SK-N-MC (cell line): ENCODE measurements at regions not wholly inside any gene's neighbourhood (a gene's known extent, or its start where the extent isn't known, plus 50 kb on each side); places are given as distances from the start of the nearest gene placed in this dataset.

Source experiments
- DNase-seq: peaks from one replicate; pipeline ENCODE4 v3.0.0-alpha.2; 2011; ENCODE audit warnings: low read depth, low spot score
- H3K27ac ChIP-seq: fragments of 200-600 bp; sonication (generic); 2 replicates; pipeline ENCODE4 v1.5.1; 2016; ENCODE audit warnings: mixed run types
- H3K36me3 ChIP-seq: fragments of 200-600 bp; sonication (generic); 2 replicates; pipeline ENCODE4 v1.6.1; 2017; ENCODE audit warnings: antibody characterized with exemption, low read length, mixed read lengths; ENCODE audit not compliant: insufficient read depth
- H3K4me3 ChIP-seq: fragments of 200-600 bp; sonication (generic); 2 replicates; pipeline ENCODE4 v1.5.1; 2016
- H3K9ac ChIP-seq: fragments of 200-600 bp; sonication (generic); 2 replicates; pipeline ENCODE4 v1.8.0; 2017; ENCODE audit warnings: mixed run types, mixed read lengths; ENCODE audit not compliant: insufficient read length
- H3K9me3 ChIP-seq: fragments of 200-600 bp; sonication (generic); 2 replicates; pipeline ENCODE4 v1.6.1; 2017; ENCODE audit warnings: low read depth, mild to moderate bottlenecking, antibody characterized with exemption, low read length, moderate library complexity, mixed read lengths
- EZH2 ChIP-seq: fragments of 200-600 bp; sonication (generic); IDR thresholded peaks from one replicate; pipeline ENCODE4 v1.6.1; 2017; ENCODE audit warnings: antibody characterized with exemption
- FOXP2 ChIP-seq: optimal IDR thresholded peaks from 2 replicates; pipeline ENCODE3; 2011; ENCODE audit warnings: mild to moderate bottlenecking, moderate library complexity; ENCODE audit not compliant: insufficient read depth; ENCODE audit errors: extremely low read length, control extremely low read depth
- POLR2AphosphoS5 ChIP-seq: IDR thresholded peaks from 2 replicates; pipeline ENCODE4 v1.6.1; 2012; ENCODE audit warnings: mild to moderate bottlenecking, low read depth, low read length, borderline replicate concordance

DNA sequence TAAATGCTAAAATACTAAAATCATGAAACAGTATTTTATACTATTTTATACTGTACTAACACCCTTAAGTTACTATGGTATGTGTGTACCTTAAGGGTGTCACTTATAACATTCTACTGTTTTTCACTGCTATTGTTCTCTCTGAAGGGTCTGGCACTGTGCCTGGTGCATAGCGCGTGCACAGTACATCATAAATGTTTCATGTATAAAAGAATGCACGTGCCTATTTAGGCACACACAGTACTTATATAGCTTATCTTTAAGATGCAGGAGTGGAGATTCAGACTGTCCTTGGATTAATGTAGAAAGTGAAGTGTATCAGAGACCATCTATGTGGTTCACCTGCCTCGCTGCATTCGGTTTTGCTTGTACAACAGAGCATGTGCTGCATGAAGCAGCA lies 64.0 kb upstream of the SGK1 start:
- Histone ChIP-seq H3K27ac (no peak overlapping the region), H3K36me3 (no peaks in the 10 kb centered on the region), H3K9ac (no peak overlapping the region), H3K9me3 (no peaks in the 10 kb centered on the region), H3K4me3 (no peak overlapping the region)
- no peak for DNase-seq
- TF ChIP-seq EZH2 (no peak), FOXP2 (no peak), POLR2AphosphoS5 (no peak)

DNA sequence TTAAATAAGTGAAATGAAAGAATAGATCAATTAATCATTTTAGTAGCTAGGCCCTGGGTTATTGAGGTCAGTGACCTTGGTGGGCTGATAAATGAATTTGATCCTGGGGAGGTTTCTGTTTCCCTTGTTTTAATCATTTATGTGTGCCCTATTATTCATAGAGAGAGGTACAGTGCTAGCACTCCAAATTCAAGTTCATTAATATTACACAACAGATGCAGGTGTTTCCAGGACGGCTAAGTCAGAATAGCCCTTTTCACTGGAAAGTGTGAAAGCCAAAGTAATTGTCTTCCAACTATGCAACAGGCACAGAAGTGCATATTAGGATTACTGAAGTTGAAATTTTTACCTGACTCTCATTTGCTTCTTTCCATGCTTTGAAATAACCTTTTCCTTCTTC lies 61.7 kb upstream of the SGK1 start:
- Histone ChIP-seq H3K9ac (no peak overlapping the region), H3K9me3 (no peaks in the 10 kb centered on the region), H3K27ac (no peak overlapping the region), H3K36me3 (no peaks in the 10 kb centered on the region), H3K4me3 (no peak overlapping the region)
- DNase-seq: no peak
- TF ChIP-seq EZH2 (no peak), FOXP2 (no peak), POLR2AphosphoS5 (no peak)

DNA sequence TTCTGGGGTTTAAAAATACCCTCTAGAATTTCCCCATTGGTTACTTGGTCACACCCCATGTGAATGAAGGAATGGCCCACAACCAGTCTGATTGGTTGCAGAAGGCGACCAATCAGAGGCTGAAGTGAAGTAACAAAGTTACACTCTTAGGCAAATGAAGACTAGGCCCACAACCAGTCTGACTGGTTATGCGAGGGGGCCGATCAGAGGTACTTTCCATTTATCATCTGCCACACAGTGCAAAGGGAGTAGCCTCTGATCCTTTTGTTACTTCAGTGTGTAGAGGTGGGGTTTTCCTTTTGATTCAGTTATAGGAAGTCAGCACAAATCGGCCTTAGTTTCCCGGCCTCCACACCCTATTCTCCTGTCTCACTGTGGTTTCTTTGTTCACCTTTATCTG lies 61.2 kb upstream of the SGK1 start:
- H3K9ac ChIP-seq: no peak overlapping the region
- H3K36me3 ChIP-seq: no peaks in the 10 kb centered on the region
- no peak for TF ChIP-seq EZH2
- no peak for TF ChIP-seq POLR2AphosphoS5
- TF ChIP-seq FOXP2: no peak
- DNase-seq: no peak
- no peaks in the 10 kb centered on the region for H3K9me3 ChIP-seq
- H3K4me3 ChIP-seq: no peak overlapping the region
- H3K27ac ChIP-seq: no peak overlapping the region

DNA sequence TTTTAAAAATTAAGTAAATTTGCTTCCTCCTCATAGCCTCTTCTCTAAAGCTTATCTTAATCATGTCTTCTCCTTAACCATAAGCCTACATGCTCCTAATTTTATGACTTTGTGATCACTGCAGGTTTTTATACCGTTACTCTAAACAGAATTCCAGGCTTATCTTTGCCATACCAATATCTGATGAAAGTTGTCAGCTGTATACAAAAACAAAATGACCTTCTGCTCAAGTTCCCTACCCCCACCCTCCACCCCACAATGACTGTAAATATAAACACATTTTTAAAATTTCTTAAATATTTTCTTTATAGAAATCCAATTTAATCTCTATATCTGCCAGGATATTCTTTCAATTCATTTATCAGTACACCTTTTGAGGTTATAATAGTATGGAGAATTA lies 60.5 kb upstream of the SGK1 start:
- Histone ChIP-seq H3K36me3 (no peaks in the 10 kb centered on the region), H3K27ac (no peak overlapping the region), H3K9me3 (no peaks in the 10 kb centered on the region), H3K4me3 (no peak overlapping the region), H3K9ac (no peak overlapping the region)
- DNase-seq: no peak
- TF ChIP-seq FOXP2 (no peak), POLR2AphosphoS5 (no peak), EZH2 (no peak)

DNA sequence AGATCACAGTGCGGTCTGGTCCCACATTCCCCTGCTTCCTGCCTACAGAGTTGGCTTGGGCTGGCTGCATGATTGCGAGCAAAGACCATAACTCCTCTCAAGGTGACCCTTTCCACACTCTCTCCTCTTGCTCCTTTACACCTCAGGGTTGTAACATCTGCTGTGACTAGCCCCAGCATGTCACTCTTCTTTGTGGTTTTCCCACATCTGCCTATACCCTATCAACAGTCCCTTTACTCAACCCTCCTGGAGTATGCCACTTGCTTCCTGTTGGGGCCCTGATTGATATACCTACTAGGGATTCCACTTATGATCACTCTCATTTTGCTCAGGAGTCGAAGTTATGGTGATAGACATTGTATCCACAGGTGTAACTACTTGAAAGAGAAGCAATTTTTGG lies 58.9 kb upstream of the SGK1 start:
- H3K9ac ChIP-seq: no peak overlapping the region
- H3K27ac ChIP-seq: no peak overlapping the region
- no peaks in the 10 kb centered on the region for H3K36me3 ChIP-seq
- no peaks in the 10 kb centered on the region for H3K9me3 ChIP-seq
- no peak overlapping the region for H3K4me3 ChIP-seq
- TF ChIP-seq POLR2AphosphoS5 (no peak), FOXP2 (no peak), EZH2 (no peak)
- DNase-seq: no peak

DNA sequence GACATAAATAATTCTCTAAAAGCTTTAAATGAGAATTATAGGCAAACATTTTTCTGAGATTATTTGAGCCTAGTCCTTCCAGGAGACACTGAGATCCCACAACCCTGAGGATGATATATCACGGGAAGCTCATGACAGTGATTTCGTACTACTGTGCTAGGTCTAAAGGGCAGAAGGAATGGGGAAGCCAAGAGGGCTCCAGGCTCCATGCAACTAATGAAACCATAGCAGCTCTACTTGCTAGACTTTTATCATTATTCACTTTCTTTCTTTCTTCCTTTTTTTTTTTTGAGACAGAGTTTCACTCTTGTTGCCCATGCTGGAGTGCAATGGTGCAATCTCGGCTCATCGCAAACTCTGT lies 57.3 kb upstream of the SGK1 start:
- H3K4me3 ChIP-seq: no peak overlapping the region
- H3K36me3 ChIP-seq: no peaks in the 10 kb centered on the region
- H3K27ac ChIP-seq: no peak overlapping the region
- no peaks in the 10 kb centered on the region for H3K9me3 ChIP-seq
- no peak overlapping the region for H3K9ac ChIP-seq
- TF ChIP-seq EZH2 (no peak), POLR2AphosphoS5 (no peak), FOXP2 (no peak)
- no peak for DNase-seq

DNA sequence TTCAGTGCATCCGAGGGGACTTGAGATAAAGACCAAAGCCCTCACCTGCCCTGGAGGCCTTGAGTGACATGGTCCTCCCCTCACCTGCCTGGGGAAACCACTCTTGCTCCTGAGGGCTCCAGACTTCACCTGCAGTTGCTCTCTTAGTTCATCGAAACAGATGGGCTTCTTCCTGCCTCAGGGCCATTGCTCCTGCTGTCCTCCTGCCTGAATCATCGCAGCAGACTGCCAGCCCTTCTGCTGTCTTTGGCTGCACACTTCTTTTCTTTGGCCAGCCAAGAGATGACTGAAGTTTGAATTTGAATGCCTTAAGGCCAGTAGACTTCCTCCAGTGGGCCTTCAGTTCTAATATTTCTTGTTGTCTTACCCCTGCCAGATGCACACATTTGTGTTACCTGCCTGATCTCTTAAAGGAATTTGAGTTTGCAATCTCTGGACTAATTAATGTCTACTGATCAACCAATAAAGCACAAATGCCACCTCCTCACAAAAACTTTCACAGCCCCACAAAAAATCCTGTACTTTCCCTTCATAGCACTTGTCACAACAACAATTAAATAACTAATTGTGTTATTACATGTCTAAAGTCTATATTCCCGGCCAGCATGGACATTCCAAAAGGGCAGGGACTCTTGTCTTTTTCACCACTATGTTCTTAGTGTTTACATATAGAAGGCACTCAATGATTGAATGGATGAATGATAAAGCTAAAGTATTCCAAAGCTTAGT lies 56.7 kb upstream of the SGK1 start:
- no peak for DNase-seq
- Histone ChIP-seq H3K27ac (no peak overlapping the region), H3K4me3 (no peak overlapping the region), H3K9ac (no peak overlapping the region), H3K9me3 (no peaks in the 10 kb centered on the region), H3K36me3 (no peaks in the 10 kb centered on the region)
- no peak for TF ChIP-seq POLR2AphosphoS5
- no peak for TF ChIP-seq FOXP2
- TF ChIP-seq EZH2: no peak

DNA sequence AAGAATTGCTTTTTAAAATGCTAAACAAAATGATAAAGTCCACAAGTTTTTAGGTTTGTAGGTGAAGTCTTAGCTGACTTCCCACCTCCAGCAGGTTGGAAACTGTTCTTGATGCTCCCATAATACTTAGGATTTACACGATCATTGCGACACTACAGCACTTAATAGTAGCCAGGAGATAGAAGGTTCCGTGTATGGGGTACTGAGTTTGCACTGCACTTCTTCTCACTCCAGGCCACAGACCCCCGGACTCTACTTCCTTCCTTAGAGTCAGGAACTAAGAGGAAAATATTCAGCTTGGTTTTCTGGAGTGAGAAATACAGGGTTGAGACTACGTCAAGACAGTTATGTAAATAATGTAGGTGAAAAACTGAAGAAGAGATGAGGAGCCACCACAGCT lies 56.1 kb upstream of the SGK1 start:
- no peak overlapping the region for H3K27ac ChIP-seq
- H3K4me3 ChIP-seq: no peak overlapping the region
- TF ChIP-seq FOXP2 (no peak), POLR2AphosphoS5 (no peak), EZH2 (no peak)

More for the DNA sequence above, 56.1 kb upstream of the SGK1 start:
- no peaks in the 10 kb centered on the region for H3K9me3 ChIP-seq
- no peak overlapping the region for H3K9ac ChIP-seq
- DNase-seq: no peak
- no peaks in the 10 kb centered on the region for H3K36me3 ChIP-seq
